Adrenal gland (tissue), 9 donors: ENCODE measurements at regions not wholly inside any gene's neighbourhood (a gene's known extent, or its start where the extent isn't known, plus 50 kb on each side); places are given as distances from the start of the nearest gene placed in this dataset.
"Not testable (repeated sequence)": the region's sequence is repeated elsewhere in the genome, so short reads cannot be mapped to it uniquely, and the experiment has no call there.

Source experiments
- DNase-seq, 7 donors: peaks; one replicate each; pipeline ENCODE4 v3.0.0-alpha.2; 2019 to 2020
- H3K27ac ChIP-seq, 5 donors: fragments of 200-600 bp; sonication (generic) in 4 of 5; 1 replicate in 3 of 5; 2 replicates in 2 of 5; pipeline versions ENCODE4 v1.5.1 to v1.8.0; 2016 to 2020; ENCODE audit warnings: mild to moderate bottlenecking in 1 of 5
- H3K27me3 ChIP-seq: fragments of 200-600 bp; 2 replicates; pipeline ENCODE4 v1.8.0; 2021
- H3K36me3 ChIP-seq, 2 donors: fragments of 200-600 bp; replicated peaks in 1 of 2; 1 replicate in 1 of 2; 2 replicates in 1 of 2; pipeline versions ENCODE4 v1.5.1 to v1.8.0; 2018 to 2022
- H3K4me1 ChIP-seq, 2 donors: fragments of 200-600 bp; replicated peaks in 1 of 2; 1 replicate in 1 of 2; 2 replicates in 1 of 2; pipeline versions ENCODE4 v1.5.1 to v1.8.0; 2018 to 2021
- H3K4me3 ChIP-seq, 4 donors: fragments of 200-600 bp; sonication (generic) in 3 of 4; one replicate each; pipeline ENCODE4 v1.5.1; 2016 to 2018
- H3K9me3 ChIP-seq, 3 donors: fragments of 200-600 bp; sonication (generic) in 1 of 3; replicated peaks in 1 of 3; 1 replicate in 2 of 3; 2 replicates in 1 of 3; pipeline versions ENCODE4 v1.5.1 to v1.8.0; 2016 to 2021
- POLR2A ChIP-seq, 2 donors: fragments of 450-650 bp; IDR thresholded peaks; one replicate each; pipeline ENCODE4 v1.6.1; 2017; ENCODE audit warnings: antibody characterized with exemption in 2 of 2, mild to moderate bottlenecking in 2 of 2, moderate library complexity in 1 of 2
- WGBS, 4 donors: extraction: QIAGEN DNeasy Blood & Tissue Kit in 2 of 4; methylation state at CpG; one replicate each; pipeline versions ENCODE4 v1.1.5 to v1.1.7; 2013 to 2017; 5-methylcytosine and 5-hydroxymethylcytosine counted together
- intact Hi-C, 2 donors: fragments of 100-400 bp; cut with DNase I; formaldehyde crosslinking; loops; one replicate each; pipeline versions ENCODE4 v1.14.1 to v1.15.0; 2022 to 2023
- TF ChIP-seq, protein P1 (sequence below), 6 experiments: fragments of 450-650 bp in 4 of 6; fragments of 200-600 bp in 2 of 6; sonication (generic) in 1 of 6; IDR thresholded peaks; 1 replicate in 5 of 6; 2 replicates in 1 of 6; pipeline versions ENCODE4 v1.5.1 to v1.8.0; 2016 to 2021; ENCODE audit warnings: antibody characterized with exemption in 6 of 6, mild to moderate bottlenecking in 2 of 6, moderate library complexity in 1 of 6
- donor health status: healthy with polysubstance abuse.
- donor health status: Bipolar disorder and iron deficiency.
- donor health status: DM: yes; HTN: yes; CAD: no.
- donor health status: DM: no; HTN: no; CAD: no.
- donor health status: DM: no; HTN: no; CAD: no.

GRCh38 chr2:195442458-195443175 is 214.4 kb upstream of the SLC39A10 start:
- WGBS, 4 donors, result 87 to 90% (median 88%) methylated on average over 3 of the region's 3 CpGs
- H3K27me3 ChIP-seq, result no peaks in the 10 kb centered on the region
- intact Hi-C loops, result no loop called here
- H3K4me1 ChIP-seq, result no peaks in the 10 kb centered on the region
- no peak overlapping the region for H3K4me3 ChIP-seq
- H3K9me3 ChIP-seq, result peaks cover 0 to 13% (median 0%) of the 10 kb centered on the region in 3 donors
- TF ChIP-seq, protein P1, sequence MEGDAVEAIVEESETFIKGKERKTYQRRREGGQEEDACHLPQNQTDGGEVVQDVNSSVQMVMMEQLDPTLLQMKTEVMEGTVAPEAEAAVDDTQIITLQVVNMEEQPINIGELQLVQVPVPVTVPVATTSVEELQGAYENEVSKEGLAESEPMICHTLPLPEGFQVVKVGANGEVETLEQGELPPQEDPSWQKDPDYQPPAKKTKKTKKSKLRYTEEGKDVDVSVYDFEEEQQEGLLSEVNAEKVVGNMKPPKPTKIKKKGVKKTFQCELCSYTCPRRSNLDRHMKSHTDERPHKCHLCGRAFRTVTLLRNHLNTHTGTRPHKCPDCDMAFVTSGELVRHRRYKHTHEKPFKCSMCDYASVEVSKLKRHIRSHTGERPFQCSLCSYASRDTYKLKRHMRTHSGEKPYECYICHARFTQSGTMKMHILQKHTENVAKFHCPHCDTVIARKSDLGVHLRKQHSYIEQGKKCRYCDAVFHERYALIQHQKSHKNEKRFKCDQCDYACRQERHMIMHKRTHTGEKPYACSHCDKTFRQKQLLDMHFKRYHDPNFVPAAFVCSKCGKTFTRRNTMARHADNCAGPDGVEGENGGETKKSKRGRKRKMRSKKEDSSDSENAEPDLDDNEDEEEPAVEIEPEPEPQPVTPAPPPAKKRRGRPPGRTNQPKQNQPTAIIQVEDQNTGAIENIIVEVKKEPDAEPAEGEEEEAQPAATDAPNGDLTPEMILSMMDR (IDR thresholded peaks at IDR 0.05), result no peak
- no peak for TF ChIP-seq POLR2A (IDR thresholded peaks at IDR 0.05)
- no peak overlapping the region for H3K27ac ChIP-seq
- no peak for DNase-seq
- H3K36me3 ChIP-seq, result no peaks in the 10 kb centered on the region

DNA sequence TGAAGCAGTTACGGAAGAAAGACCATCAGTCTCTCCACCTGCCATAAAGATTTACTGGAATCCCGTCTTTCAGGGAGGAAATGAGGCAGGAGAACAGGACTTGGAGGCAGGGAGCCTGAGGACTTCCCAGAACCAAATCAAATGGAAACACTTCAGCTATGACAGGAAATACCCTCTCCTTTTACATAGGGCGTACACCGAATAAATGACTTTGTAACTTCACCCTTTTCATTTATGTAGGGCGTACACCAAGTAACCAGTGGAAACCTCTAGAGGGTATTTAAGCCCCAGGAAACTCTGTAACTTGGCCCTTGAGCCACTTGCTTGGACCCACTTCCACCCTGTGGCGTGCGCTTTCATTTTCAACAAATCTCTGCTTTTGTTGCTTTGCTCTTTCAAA is 218.3 kb upstream of the SLC39A10 start:
- intact Hi-C loops, result no loop called here
- Histone ChIP-seq H3K27ac (no peak overlapping the region), H3K9me3 (peaks cover 0 to 13% (median 0%) of the 10 kb centered on the region in 3 donors), H3K4me3 (no peak overlapping the region), H3K4me1 (no peaks in the 10 kb centered on the region), H3K27me3 (no peaks in the 10 kb centered on the region), H3K36me3 (no peaks in the 10 kb centered on the region)
- WGBS, 4 donors, result 89 to 93% (median 91%) methylated on average over 7 of the region's 7 CpGs
- TF ChIP-seq, protein P1 (IDR thresholded peaks at IDR 0.05), result no peak
- no peak for TF ChIP-seq POLR2A (IDR thresholded peaks at IDR 0.05)
- no peak for DNase-seq

DNA sequence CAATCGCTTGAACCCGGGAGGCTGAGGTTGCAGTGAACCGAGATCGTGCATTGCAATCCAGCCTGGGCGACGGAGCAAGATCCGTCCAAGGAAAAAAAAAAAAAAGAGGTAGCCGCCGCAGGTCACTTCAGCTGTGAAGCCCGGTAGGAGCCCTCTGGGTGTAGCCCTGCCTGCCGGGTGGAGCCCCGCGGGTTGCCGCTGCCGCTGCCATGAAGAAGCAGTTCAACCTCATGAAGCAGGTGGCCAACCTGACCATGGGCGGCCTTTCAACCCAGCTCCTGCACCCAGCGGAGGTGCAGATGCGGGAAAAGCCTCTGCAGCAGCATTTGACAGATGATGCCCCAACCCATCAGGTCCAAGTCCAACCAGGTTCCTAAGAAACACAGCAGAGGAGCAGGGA is 219.5 kb upstream of the SLC39A10 start:
- Histone ChIP-seq H3K4me1 (no peaks in the 10 kb centered on the region), H3K9me3 (peaks cover 0 to 13% (median 0%) of the 10 kb centered on the region in 3 donors), H3K4me3 (no peak overlapping the region), H3K36me3 (no peaks in the 10 kb centered on the region), H3K27ac (no peak overlapping the region), H3K27me3 (no peaks in the 10 kb centered on the region)
- DNase-seq, result no peak
- WGBS, 4 donors, result 94 to 98% (median 96%) methylated on average over 15 to 18 of the region's 18 CpGs
- intact Hi-C loops, result no loop called here
- TF ChIP-seq, protein P1 (IDR thresholded peaks at IDR 0.05), result no peak
- TF ChIP-seq POLR2A (IDR thresholded peaks at IDR 0.05), result no peak

DNA sequence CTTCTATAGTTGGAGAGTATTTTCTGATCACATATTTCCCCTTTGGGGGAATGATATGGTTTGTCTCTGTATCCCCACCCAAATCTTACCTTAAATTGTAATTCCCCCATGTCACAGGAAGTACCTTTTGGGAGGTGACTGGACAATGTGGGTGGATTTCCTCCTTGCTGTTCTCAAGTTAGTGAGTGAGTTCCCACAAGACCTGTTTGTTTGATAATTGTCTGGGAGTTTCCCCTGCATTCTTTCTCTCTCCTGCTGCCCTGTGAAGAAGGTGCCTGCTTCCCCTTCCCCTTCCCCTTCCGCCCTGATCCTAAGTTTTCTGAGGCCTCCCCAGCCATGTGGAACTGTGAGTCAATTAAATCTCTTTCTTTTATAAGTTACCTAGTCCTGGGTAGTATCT is 222.7 kb upstream of the SLC39A10 start:
- H3K4me1 ChIP-seq, result no peaks in the 10 kb centered on the region
- no peak overlapping the region for H3K27ac ChIP-seq
- no peak for DNase-seq
- H3K9me3 ChIP-seq, result peaks cover 0 to 6% (median 0%) of the 10 kb centered on the region in 3 donors
- WGBS, 4 donors, result 81 to 88% (median 84%) methylated on average over 1 of the region's 1 CpG
- intact Hi-C loops, result no loop called here
- no peaks in the 10 kb centered on the region for H3K27me3 ChIP-seq
- no peaks in the 10 kb centered on the region for H3K36me3 ChIP-seq
- no peak for TF ChIP-seq POLR2A (IDR thresholded peaks at IDR 0.05)
- TF ChIP-seq, protein P1 (IDR thresholded peaks at IDR 0.05), result no peak
- H3K4me3 ChIP-seq, result no peak overlapping the region

GRCh38 chr2:195433729-195434128 is 223.3 kb upstream of the SLC39A10 start:
- intact Hi-C loops, H3K36me3 ChIP-seq, H3K9me3 ChIP-seq, H3K4me1 ChIP-seq, DNase-seq, H3K4me3 ChIP-seq, H3K27ac ChIP-seq, H3K27me3 ChIP-seq: not testable (repeated sequence)
- WGBS, 4 donors, result 77 to 92% (median 86%) methylated on average over 2 of the region's 2 CpGs
